ENCODE measurements at regions not wholly inside any gene's neighbourhood (a gene's known extent, or its start where the extent isn't known, plus 50 kb on each side); places are given as distances from the start of the nearest gene placed in this dataset.

DNA sequence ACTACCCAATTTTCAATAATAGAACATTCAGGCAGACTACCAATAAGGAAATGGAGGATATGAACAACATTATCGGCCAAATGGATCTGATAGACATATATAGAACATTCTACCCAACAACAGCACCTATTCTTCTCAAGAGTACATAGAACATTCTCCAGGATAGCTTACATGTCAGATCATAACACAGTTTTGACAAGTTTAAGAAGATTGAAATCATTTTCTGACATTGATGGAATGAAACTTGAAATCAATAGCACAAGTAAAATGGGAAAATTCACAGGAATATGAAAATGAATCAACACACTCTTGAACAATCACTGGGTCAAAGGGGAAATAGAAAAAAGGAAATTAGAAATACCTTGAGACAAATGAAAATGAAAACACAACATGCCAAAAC, 94.6 kb upstream of the MEGF10 start:
- TF ChIP-seq ZNF280B (CRISPR knock-in tag; IDR thresholded peaks at IDR 0.05) (no peak), GTF2A2 (tag; IDR thresholded peaks at IDR 0.05) (no peak), TSHZ1 (CRISPR knock-in tag; IDR thresholded peaks at IDR 0.05) (no peak), CTCF (IDR thresholded peaks at IDR 0.05 in 2 of 3, conservative IDR thresholded peaks at IDR 0.05 in 1 of 3; ENCODE audit: insufficient read depth in 2 of 3, low read depth in 1 of 3, low read length in 3 of 3) (no peak), XRCC5 (IDR thresholded peaks at IDR 0.05; ENCODE audit: low read depth, low read length) (no peak), SP1 (CRISPR knock-in tag; IDR thresholded peaks at IDR 0.05) (no peak), CCNT2 (IDR thresholded peaks at IDR 0.05; ENCODE audit: borderline replicate concordance, extremely low read depth, insufficient read length, low read depth, low read length) (no peak), HMG20A (CRISPR knock-in tag; conservative IDR thresholded peaks at IDR 0.05) (no peak), CEBPB (tag; IDR thresholded peaks at IDR 0.05) (no peak), CBFB (CRISPR knock-in tag; IDR thresholded peaks at IDR 0.05) (no peak)
- TF ChIP-seq, protein P1, sequence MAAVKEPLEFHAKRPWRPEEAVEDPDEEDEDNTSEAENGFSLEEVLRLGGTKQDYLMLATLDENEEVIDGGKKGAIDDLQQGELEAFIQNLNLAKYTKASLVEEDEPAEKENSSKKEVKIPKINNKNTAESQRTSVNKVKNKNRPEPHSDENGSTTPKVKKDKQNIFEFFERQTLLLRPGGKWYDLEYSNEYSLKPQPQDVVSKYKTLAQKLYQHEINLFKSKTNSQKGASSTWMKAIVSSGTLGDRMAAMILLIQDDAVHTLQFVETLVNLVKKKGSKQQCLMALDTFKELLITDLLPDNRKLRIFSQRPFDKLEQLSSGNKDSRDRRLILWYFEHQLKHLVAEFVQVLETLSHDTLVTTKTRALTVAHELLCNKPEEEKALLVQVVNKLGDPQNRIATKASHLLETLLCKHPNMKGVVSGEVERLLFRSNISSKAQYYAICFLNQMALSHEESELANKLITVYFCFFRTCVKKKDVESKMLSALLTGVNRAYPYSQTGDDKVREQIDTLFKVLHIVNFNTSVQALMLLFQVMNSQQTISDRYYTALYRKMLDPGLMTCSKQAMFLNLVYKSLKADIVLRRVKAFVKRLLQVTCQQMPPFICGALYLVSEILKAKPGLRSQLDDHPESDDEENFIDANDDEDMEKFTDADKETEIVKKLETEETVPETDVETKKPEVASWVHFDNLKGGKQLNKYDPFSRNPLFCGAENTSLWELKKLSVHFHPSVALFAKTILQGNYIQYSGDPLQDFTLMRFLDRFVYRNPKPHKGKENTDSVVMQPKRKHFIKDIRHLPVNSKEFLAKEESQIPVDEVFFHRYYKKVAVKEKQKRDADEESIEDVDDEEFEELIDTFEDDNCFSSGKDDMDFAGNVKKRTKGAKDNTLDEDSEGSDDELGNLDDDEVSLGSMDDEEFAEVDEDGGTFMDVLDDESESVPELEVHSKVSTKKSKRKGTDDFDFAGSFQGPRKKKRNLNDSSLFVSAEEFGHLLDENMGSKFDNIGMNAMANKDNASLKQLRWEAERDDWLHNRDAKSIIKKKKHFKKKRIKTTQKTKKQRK (IDR thresholded peaks at IDR 0.05; ENCODE audit: borderline replicate concordance, low read depth, low read length) = no peak
- TF ChIP-seq, protein P2, sequence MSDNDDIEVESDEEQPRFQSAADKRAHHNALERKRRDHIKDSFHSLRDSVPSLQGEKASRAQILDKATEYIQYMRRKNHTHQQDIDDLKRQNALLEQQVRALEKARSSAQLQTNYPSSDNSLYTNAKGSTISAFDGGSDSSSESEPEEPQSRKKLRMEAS (CRISPR knock-in tag; IDR thresholded peaks at IDR 0.05) = no peak
